ENCODE measurements at regions not wholly inside any gene's neighbourhood (a gene's known extent, or its start where the extent isn't known, plus 50 kb on each side); places are given as distances from the start of the nearest gene placed in this dataset.

GRCh38 chr3:115325539-115325938 is 178.5 kb upstream of the ZBTB20 start:
- peak; percentile 56 for DNase-seq (ENCODE audit: low read depth)

- DNase-seq (ENCODE audit: low read depth), result peak; percentile 66
These were observed 183.3 kb upstream of the ZBTB20 start for GRCh38 chr3:115330430-115330829.

- no peak for DNase-seq (ENCODE audit: low read depth)
These were observed 185.9 kb upstream of the ZBTB20 start for GRCh38 chr3:115332998-115333397.

DNA sequence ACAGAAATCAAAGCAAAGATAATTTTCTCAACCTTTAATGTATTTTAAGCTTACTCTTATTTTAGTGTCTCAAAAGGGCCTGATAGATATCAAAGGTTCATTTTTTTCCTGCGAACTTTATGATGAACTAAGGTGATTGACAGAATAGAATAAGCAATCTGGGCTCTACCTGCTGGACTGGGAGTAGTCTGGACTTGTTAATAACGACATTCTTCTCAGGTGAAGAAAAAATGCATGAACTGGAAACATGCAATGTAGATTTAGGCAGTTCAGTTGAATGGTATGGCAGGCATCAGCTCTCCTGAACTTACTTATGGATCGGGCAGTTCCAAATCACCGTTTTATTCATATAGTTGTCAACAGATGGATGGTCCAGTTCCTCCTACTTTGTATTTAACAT is 189.7 kb upstream of the ZBTB20 start:
- no peak for DNase-seq (ENCODE audit: low read depth)

DNA sequence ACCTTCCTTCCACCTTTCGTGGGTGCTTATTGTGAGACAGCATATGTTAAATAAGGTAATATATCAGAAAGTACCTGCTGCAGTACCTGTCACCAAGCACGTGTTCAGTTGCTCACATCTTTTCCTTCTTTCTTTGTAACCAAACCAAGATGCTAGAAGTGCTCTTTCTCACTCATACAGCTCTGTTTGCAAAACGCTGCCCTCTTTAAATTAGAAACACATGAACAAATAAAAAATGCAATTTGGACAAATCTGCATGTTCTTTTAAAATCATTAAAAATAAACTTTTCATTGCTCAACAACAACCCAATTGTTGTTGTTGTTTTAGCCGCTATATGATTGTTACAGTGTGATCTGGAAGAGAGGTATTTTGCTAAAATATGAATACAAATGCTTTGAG is 193.5 kb upstream of the ZBTB20 start:
- no peak for DNase-seq (ENCODE audit: low read depth)

DNA sequence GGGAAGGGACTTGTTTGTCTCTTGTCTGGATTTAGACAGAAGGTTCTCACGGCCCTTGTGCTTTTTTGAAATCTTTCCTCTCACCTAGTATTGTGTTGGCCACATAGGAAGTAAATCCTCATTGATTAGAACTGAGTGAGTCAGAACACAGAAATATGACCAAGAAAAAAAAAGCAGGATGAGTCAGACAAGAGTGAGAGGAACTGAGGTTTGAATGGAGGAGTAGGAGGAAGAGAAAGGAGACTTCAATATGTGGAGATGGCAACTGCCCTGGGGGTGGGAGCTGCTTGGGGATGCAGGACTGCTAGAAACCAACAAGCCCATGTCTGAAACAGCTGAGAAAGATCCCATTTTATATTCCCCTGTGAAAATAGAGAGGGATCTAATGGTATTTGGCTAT is 194.1 kb upstream of the ZBTB20 start:
- DNase-seq (ENCODE audit: low read depth), result peak; percentile 87

- DNase-seq (ENCODE audit: low read depth), result no peak
These were observed 200.6 kb upstream of the ZBTB20 start for GRCh38 chr3:115347737-115348136.

DNA sequence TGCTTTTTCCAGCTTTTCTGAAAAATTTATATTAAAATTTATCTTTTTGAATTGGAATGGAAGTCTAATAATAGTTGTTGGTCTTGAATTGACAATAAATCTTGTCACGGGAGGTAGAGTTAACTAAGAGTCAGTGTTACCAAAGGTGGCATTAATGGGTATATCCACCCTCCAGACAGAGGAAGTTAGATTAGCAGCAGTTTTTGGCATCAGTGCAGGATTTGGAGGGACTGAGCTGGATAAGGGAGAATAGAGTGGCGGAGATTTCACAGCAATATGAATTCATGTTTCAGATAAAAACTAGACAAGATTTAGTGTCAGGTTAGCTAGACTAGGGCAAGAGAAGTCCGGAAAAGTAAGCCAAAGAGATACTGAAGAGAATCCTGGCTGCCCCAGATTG is 201.3 kb upstream of the ZBTB20 start:
- no peak for DNase-seq (ENCODE audit: low read depth)

- no peak for DNase-seq (ENCODE audit: low read depth)
These were observed 202.1 kb upstream of the ZBTB20 start for GRCh38 chr3:115348951-115349745.

- DNase-seq (ENCODE audit: low read depth), result no peak
These were observed 203.5 kb upstream of the ZBTB20 start for GRCh38 chr3:115350606-115351005.

- DNase-seq (ENCODE audit: low read depth), result no peak
These were observed 204.1 kb upstream of the ZBTB20 start for GRCh38 chr3:115351193-115351592.

DNA sequence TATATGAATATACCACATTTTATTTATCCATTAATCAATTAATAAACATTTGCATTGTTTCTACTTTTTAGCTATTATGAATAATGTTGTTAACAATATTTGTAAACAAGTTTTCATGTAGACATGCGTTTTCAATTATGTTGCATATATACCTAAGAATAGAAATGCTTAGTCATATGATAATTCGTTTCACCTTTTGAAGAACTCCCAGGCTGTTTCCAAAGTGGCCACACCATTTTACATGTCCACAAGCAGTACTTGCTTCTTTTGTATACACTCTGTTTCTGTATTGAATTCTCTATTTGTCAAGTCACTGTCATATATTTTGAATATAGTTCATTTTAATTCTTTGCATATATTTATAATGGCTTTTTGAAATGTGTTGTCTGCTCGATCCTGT is 206.9 kb upstream of the ZBTB20 start:
- no peak for DNase-seq (ENCODE audit: low read depth)

- no peak for DNase-seq (ENCODE audit: low read depth)
These were observed 210.4 kb upstream of the ZBTB20 start for GRCh38 chr3:115357456-115357855.

DNA sequence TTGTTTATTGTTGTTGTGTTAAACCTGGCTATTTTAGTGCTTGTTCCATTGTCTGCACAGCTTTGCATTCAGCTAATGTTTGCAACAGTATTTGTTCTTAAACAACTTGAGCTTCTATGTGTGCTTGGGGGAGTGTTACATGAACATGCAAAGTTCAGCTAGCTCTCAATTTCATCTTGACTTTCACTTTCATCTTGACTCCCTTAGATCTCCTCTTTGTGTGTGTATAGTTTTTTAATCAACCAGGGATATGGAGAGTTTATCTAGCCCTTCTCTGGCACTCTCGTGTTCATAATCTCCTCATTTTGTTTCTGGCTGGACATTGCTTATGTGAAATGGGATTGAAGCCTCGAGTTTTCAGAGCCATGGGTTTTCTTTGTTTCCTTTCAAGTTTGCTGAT is 212.4 kb upstream of the ZBTB20 start:
- DNase-seq (ENCODE audit: low read depth), result peak; percentile 6

DNA sequence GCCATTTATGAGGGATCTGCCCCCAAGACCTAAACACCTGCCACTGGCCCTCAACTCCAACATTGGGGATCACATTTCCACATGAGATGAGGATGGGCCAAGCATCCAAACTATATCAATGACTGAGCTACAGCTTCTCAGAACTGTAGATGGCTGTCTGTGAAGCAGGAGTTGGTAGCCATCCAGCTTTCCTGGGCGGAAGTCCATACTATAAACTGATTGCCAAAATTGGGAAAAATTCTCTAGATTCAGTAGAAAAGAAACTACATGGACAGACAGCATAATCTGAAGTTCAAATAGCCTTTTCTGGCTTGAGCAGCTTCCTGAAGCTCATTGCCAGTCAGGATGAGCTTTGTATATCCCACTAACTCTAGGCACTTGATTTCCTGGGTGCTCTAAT is 214.7 kb upstream of the ZBTB20 start:
- no peak for DNase-seq (ENCODE audit: low read depth)

DNA sequence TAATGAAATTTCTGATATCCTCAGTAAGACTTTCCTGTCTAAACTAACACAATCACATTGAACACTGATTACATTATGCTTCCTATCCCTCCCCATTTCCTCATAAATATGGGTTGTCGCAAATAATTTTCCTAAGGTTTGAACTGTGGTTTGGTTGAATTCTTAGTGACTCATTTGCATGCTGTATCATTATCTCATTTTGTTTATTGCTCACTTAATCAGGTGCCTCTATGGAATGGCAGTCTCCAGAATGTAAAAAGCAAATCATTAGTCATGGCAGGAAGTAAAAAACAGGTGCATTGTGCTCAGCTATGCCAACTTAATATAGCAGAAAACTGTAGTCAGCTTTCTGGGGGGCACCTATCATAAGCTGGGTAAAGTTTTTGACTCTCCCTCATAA is 216.0 kb upstream of the ZBTB20 start:
- DNase-seq (ENCODE audit: low read depth), result peak; percentile 49

DNA sequence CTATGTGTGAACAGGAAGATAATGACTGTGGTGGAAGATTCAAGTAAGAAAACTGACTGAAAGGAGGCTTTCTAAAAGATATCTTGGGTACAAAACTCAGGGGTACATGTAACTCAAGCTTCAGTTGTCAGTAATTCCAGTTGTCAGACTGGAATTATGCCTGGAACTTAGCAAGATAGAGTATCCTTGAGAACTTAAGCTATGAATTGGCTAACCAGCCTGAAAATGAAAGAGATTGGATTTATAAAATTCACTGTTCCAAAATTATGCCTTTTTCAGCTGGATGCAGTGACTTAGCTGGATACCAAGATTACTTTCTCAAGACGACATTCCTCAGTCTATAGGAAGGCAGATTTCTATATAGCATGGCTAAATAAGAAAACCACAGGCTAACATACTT is 221.9 kb upstream of the ZBTB20 start:
- no peak for DNase-seq (ENCODE audit: low read depth)

DNA sequence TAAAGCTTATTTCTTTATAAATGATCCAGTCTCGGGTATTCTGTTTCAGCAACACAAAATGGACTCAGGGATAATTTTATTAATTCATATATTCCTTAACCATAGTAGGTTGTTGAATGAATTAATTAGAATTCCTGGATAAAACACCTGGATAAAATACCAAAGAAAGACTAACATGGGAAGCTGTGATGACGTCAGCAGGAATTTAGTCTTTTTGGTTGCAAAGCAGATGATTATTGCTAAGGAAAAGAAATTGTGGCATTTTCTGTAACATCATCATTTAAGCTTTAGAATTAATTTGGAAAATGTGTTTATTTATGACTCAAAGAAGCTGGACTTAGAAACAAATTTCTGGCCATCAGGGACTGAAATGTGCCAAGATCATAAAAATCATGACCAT is 228.3 kb upstream of the ZBTB20 start:
- no peak for DNase-seq (ENCODE audit: low read depth)

DNA sequence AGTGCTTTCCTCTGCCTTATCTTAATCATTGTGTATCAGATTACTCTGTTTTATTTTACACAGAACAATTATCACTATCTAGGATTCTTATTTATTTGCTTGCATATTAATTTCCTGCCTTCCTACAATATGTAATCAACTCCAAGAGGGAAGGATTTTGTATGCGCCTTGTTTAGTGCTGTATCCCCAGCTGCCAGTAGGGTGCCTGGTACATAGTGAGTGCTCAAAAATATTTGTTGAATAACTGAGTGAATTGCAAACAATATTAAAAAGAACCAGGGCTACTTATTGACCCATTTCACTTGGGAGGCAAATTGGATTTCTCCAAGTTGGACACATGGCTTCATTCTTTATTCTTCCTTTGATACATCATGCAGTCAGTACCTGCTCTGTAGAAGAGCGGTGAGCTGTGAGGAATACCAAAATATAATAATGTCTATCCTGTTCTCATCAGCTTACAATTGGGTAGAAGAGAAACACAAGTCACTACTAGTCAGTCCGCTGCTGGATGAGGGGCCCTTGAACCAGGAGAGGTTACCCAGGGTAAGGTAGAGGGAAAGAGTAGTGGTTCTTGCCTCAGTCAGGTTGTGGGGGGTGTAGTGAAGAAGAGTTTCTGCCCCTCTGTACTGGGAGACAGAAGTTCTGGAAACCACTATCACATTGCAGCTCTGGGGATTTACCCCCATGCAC is 233.9 kb upstream of the ZBTB20 start:
- DNase-seq (ENCODE audit: low read depth), result no peak

- DNase-seq (ENCODE audit: low read depth), result no peak
These were observed 234.5 kb upstream of the ZBTB20 start for GRCh38 chr3:115381573-115381912.

- no peak for DNase-seq (ENCODE audit: low read depth)
These were observed 234.8 kb upstream of the ZBTB20 start for GRCh38 chr3:115381931-115382330.

DNA sequence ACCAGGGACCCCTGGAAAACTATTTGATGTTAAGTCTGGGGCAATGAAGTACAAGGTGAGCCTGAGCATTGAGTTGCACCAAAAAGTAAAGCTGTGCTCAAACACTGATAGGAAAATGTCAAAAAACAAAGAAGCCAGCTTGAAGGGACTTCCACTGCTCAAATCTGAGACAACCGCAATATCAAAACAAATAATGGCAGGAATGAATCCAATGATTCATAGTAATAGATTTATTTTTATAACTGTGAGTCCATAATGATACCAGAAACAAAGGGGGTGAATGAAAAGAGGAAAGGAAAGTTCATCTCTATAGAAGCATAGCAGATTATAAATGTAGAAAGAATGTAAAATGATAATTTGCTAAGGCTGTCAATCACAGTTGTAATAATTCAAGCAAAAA is 237.3 kb upstream of the ZBTB20 start:
- no peak for DNase-seq (ENCODE audit: low read depth)

GRCh38 chr3:115385774-115386730 is 237.3 kb upstream of the GAP43 start:
- no peak for DNase-seq (ENCODE audit: low read depth)

Data from ELR (cell line).